Thyroid gland (tissue), 4 donors: ENCODE measurements at regions not wholly inside any gene's neighbourhood (a gene's known extent, or its start where the extent isn't known, plus 50 kb on each side); places are given as distances from the start of the nearest gene placed in this dataset.

Experiments used
- CTCF ChIP-seq, 6 experiments: fragments of 200-600 bp in 3 of 6; fragments of 450-650 bp in 3 of 6; sonication (generic) in 3 of 6; IDR thresholded peaks; one replicate each; pipeline ENCODE4 v1.5.1; 2016 to 2019; ENCODE audit warnings: antibody characterized with exemption in 6 of 6, mild to moderate bottlenecking in 2 of 6, inconsistent platforms in 1 of 6, moderate library complexity in 1 of 6
- POLR2A ChIP-seq, 2 donors: fragments of 450-650 bp; IDR thresholded peaks; one replicate each; pipeline ENCODE4 v1.6.1; 2017; ENCODE audit warnings: antibody characterized with exemption in 2 of 2, mild to moderate bottlenecking in 2 of 2, moderate library complexity in 1 of 2

GRCh38 chr6:169935861-169936260 is 184.4 kb downstream of the ERMARD start:
- TF ChIP-seq CTCF (IDR thresholded peaks at IDR 0.05) (no peak), POLR2A (IDR thresholded peaks at IDR 0.05) (no peak)
